Lung (tissue), 11 donors: ENCODE measurements at regions not wholly inside any gene's neighbourhood (a gene's known extent, or its start where the extent isn't known, plus 50 kb on each side); places are given as distances from the start of the nearest gene placed in this dataset.

ENCODE experiments used
- ATAC-seq: fragments of 200-7000 bp; cut with Tn5 transposase; one replicate; pipeline ENCODE4 v1.9.1; 2020; ENCODE audit warnings: moderate number of reproducible peaks; ENCODE audit not compliant: insufficient read depth, low FRiP score
- DNase-seq, 3 donors: peaks; one replicate each; pipeline ENCODE4 v3.0.0-alpha.2; 2013 to 2017
- H3K27ac ChIP-seq, 2 donors: one replicate each; pipeline ENCODE4 v1.5.1; 2013; ENCODE audit warnings: mild to moderate bottlenecking in 2 of 2, moderate library complexity in 2 of 2, control low read depth in 1 of 2, inconsistent platforms in 1 of 2, low read depth in 1 of 2, low read length in 1 of 2
- H3K27me3 ChIP-seq, 3 donors: one replicate each; pipeline ENCODE4 v1.5.1; 2013; ENCODE audit warnings: low read length in 2 of 3; ENCODE audit not compliant: control insufficient read depth in 3 of 3, insufficient read depth in 3 of 3
- H3K36me3 ChIP-seq, 4 donors: one replicate each; pipeline ENCODE4 v1.5.1; 2013; ENCODE audit warnings: low read length in 4 of 4, mild to moderate bottlenecking in 1 of 4, moderate library complexity in 1 of 4; ENCODE audit not compliant: control insufficient read depth in 4 of 4, insufficient read depth in 4 of 4
- H3K4me1 ChIP-seq, 5 donors: one replicate each; pipeline ENCODE4 v1.5.1; 2013; ENCODE audit warnings: low read length in 5 of 5, mild to moderate bottlenecking in 2 of 5, moderate library complexity in 1 of 5; ENCODE audit not compliant: control insufficient read depth in 5 of 5, insufficient read depth in 5 of 5
- H3K4me3 ChIP-seq: one replicate; pipeline ENCODE4 v1.5.1; 2013; ENCODE audit warnings: mild to moderate bottlenecking, control low read depth, moderate library complexity
- H3K9ac ChIP-seq, 2 donors: one replicate each; pipeline ENCODE4 v1.5.1; 2013; ENCODE audit warnings: low read length in 2 of 2, control low read depth in 1 of 2; ENCODE audit not compliant: insufficient read depth in 1 of 2
- H3K9me3 ChIP-seq, 4 donors: one replicate each; pipeline ENCODE4 v1.5.1; 2013; ENCODE audit warnings: low read length in 3 of 4, mild to moderate bottlenecking in 1 of 4, moderate library complexity in 1 of 4; ENCODE audit not compliant: control insufficient read depth in 4 of 4, insufficient read depth in 3 of 4
- WGBS, 2 donors: extraction: QIAGEN DNeasy Blood & Tissue Kit; methylation state at CpG; one replicate each; pipeline ENCODE4 v1.1.7; 2013; 5-methylcytosine and 5-hydroxymethylcytosine counted together
- TF ChIP-seq, protein P1 (sequence below): IDR thresholded peaks from 2 replicates; pipeline ENCODE4 v1.5.1; 2012; ENCODE audit warnings: mild to moderate bottlenecking; ENCODE audit errors: control extremely low read depth, extremely low read depth
- donor health status: control.
- donor health status: control.
- donor health status: Bipolar disorder and iron deficiency.
- donor health status: healthy.
- donor health status: DM: yes; HTN: yes; CAD: no.

DNA sequence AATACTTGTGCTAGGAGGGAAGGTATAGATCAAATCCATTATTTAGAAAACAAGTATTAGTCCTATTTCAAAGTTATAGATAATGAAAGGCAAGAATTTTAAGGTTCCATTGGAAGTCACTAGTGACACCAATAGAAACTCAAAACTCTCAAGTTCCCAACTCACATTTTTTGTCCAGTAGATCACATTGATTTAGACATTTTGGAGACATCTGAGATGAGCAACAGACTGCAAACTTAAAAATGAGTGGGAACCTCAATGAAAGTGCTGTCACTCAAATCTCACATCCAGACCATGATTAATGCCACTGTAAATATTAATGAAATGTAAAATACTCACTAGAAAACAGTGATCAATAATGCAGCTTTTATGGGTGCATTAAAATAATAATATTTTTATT, 405.0 kb downstream of the ENC1 start:
- ATAC-seq = no peak

DNA sequence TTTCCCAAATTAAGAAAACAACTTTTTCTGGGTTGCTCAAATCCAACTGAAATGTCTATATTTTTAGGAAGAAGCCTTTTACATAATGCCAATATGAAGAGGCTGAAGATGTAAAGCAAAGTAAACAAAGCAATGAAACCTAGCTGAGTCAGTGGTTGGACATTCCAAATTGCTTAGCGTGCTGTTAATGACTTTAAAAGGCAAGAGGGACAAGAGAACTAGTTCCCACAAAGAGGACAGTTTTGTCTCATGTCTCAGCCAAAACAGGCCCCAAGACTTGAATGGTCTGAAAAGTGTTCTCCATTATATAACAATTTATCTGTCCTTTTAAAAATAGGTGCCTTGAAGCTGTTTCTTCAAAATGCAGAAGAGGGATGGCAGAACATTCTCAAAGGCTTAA, 407.0 kb downstream of the ENC1 start:
- TF ChIP-seq, protein P1, sequence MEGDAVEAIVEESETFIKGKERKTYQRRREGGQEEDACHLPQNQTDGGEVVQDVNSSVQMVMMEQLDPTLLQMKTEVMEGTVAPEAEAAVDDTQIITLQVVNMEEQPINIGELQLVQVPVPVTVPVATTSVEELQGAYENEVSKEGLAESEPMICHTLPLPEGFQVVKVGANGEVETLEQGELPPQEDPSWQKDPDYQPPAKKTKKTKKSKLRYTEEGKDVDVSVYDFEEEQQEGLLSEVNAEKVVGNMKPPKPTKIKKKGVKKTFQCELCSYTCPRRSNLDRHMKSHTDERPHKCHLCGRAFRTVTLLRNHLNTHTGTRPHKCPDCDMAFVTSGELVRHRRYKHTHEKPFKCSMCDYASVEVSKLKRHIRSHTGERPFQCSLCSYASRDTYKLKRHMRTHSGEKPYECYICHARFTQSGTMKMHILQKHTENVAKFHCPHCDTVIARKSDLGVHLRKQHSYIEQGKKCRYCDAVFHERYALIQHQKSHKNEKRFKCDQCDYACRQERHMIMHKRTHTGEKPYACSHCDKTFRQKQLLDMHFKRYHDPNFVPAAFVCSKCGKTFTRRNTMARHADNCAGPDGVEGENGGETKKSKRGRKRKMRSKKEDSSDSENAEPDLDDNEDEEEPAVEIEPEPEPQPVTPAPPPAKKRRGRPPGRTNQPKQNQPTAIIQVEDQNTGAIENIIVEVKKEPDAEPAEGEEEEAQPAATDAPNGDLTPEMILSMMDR = no peak
- WGBS, 2 donors = 87 to 88% methylated on average over 1 of the region's 1 CpG
- Histone ChIP-seq H3K27me3 (no peaks in the 10 kb centered on the region), H3K36me3 (no peaks in the 10 kb centered on the region), H3K9me3 (no peaks in the 10 kb centered on the region), H3K27ac (no peak overlapping the region), H3K9ac (no peak overlapping the region), H3K4me3 (no peak overlapping the region), H3K4me1 (no peaks in the 10 kb centered on the region)
- DNase-seq (no peak), ATAC-seq (no peak)

More for the DNA sequence above, 405.0 kb downstream of the ENC1 start:
- Histone ChIP-seq H3K27me3 (no peaks in the 10 kb centered on the region), H3K9ac (no peak overlapping the region), H3K27ac (no peak overlapping the region), H3K4me1 (no peaks in the 10 kb centered on the region), H3K4me3 (no peak overlapping the region), H3K9me3 (no peaks in the 10 kb centered on the region), H3K36me3 (no peaks in the 10 kb centered on the region)
- TF ChIP-seq, protein P1 = no peak
- no peak for DNase-seq

- no peak overlapping the region for H3K9ac ChIP-seq
- no peaks in the 10 kb centered on the region for H3K36me3 ChIP-seq
- no peaks in the 10 kb centered on the region for H3K27me3 ChIP-seq
- no peak for DNase-seq
- no peak for ATAC-seq
- H3K4me3 ChIP-seq = no peak overlapping the region
- no peak overlapping the region for H3K27ac ChIP-seq
- no peaks in the 10 kb centered on the region for H3K4me1 ChIP-seq
- H3K9me3 ChIP-seq = no peaks in the 10 kb centered on the region
- TF ChIP-seq, protein P1 = no peak
Observed at GRCh38 chr5:74233091-74233490, 407.4 kb downstream of the ENC1 start.

- no peak for DNase-seq
- Histone ChIP-seq H3K4me1 (peaks cover 0 to under 1% (median 0%) of the 10 kb centered on the region in 5 donors), H3K36me3 (no peaks in the 10 kb centered on the region), H3K27me3 (no peaks in the 10 kb centered on the region), H3K9me3 (no peaks in the 10 kb centered on the region), H3K9ac (no peak overlapping the region), H3K27ac (no peak overlapping the region), H3K4me3 (no peak overlapping the region)
- WGBS, 2 donors = 91 to 95% methylated on average over 2 of the region's 2 CpGs
- TF ChIP-seq, protein P1 = no peak
- no peak for ATAC-seq
Observed at GRCh38 chr5:74232276-74232675, 408.3 kb downstream of the ENC1 start.
